Ureter (tissue), 1 donor: ENCODE measurements at regions not wholly inside any gene's neighbourhood (a gene's known extent, or its start where the extent isn't known, plus 50 kb on each side); places are given as distances from the start of the nearest gene placed in this dataset.

Experiments
- DNase-seq: peaks from one replicate; pipeline ENCODE4 v3.0.0-alpha.2; 2020; ENCODE audit warnings: low spot score
- donor health status: DM: yes; HTN: yes; CAD: no.

- no peak for DNase-seq
These were observed 324.6 kb downstream of the DYSF start for GRCh38 chr2:71777946-71778345.

GRCh38 chr2:71776227-71776626 is 322.9 kb downstream of the DYSF start:
- no peak for DNase-seq

GRCh38 chr2:71773218-71773617 is 319.9 kb downstream of the DYSF start:
- no peak for DNase-seq

- no peak for DNase-seq
These were observed 319.3 kb downstream of the DYSF start for GRCh38 chr2:71772510-71773172.

- DNase-seq: no peak
These were observed 314.3 kb downstream of the DYSF start for GRCh38 chr2:71767663-71768062.

- no peak for DNase-seq
These were observed 305.7 kb downstream of the DYSF start for GRCh38 chr2:71759060-71759459.

GRCh38 chr2:71757351-71757750 is 304.0 kb downstream of the DYSF start:
- DNase-seq: no peak

GRCh38 chr2:71756280-71756906 is 303.0 kb downstream of the DYSF start:
- DNase-seq: no peak

- DNase-seq: no peak
These were observed 298.2 kb downstream of the DYSF start for GRCh38 chr2:71751590-71751989.

- no peak for DNase-seq
These were observed 296.3 kb downstream of the DYSF start for GRCh38 chr2:71749671-71750101.

GRCh38 chr2:71748227-71748626 is 294.9 kb downstream of the DYSF start:
- DNase-seq: no peak

- DNase-seq: no peak
These were observed 294.2 kb downstream of the DYSF start for GRCh38 chr2:71747559-71747958.

- DNase-seq: no peak
These were observed 293.7 kb downstream of the DYSF start for GRCh38 chr2:71746946-71747501.

- DNase-seq: no peak
These were observed 291.4 kb downstream of the DYSF start for GRCh38 chr2:71744781-71745180.

GRCh38 chr2:71743995-71744675 is 290.8 kb downstream of the DYSF start:
- no peak for DNase-seq

GRCh38 chr2:71742953-71743601 is 289.7 kb downstream of the DYSF start:
- DNase-seq: peak; percentile 65

- DNase-seq: no peak
These were observed 283.6 kb downstream of the DYSF start for GRCh38 chr2:71736986-71737385.

GRCh38 chr2:71736091-71736861 is 282.9 kb downstream of the DYSF start:
- DNase-seq: no peak
